SKM-1 treated with dmso at 0.1 percent for 144 hours (cell line): ENCODE measurements at regions not wholly inside any gene's neighbourhood (a gene's known extent, or its start where the extent isn't known, plus 50 kb on each side); places are given as distances from the start of the nearest gene placed in this dataset.
"Not testable (repeated sequence)": the region's sequence is repeated elsewhere in the genome, so short reads cannot be mapped to it uniquely, and the experiment has no call there.

ENCODE experiments used
- DNase-seq: peaks from one replicate; lab custom pipeline; 2025; ENCODE audit not compliant: unreplicated experiment; lab: John Stamatoyannopoulos, UW

DNA sequence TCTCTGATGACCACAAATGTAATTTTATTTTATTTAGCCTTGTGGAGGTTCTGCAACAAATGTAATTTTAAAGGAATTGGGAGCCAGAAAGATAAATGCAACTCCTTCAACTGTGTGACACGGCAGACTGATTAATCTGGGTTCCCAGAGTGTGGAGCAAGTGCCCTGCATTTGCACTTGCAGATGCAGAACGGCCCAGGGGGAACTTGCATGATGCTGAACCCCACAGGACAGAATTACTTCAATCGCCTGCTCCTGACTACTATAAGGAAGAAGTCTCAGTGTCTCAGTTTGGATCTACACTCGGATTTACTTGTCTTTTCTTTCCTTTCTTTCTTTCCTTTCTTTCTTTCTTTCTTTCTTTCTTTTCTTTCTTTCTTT, 107.2 kb upstream of the ACBD5 start:
- not testable (repeated sequence) for DNase-seq

DNA sequence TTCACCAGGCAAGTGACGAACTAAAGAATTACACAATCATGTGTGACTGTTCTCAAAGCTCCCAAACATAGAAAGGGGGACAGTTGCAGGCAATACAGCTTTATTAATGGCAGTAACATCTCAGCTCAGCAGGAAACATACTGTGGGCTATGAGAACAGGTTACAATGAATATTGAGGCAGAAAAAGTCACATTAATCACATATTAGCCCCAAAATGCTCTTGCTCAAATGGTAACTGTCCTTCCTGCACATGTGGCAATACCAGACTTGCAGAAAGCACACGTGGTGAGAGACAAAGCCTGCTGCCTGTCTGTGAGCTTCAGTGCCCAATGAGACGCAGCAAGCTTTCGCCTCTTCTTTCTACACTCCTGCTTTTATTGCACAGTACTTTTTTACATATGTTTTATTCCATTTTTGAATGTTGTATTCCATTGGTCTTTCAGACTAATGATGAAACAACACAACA, 104.9 kb upstream of the ACBD5 start:
- DNase-seq = no peak

DNA sequence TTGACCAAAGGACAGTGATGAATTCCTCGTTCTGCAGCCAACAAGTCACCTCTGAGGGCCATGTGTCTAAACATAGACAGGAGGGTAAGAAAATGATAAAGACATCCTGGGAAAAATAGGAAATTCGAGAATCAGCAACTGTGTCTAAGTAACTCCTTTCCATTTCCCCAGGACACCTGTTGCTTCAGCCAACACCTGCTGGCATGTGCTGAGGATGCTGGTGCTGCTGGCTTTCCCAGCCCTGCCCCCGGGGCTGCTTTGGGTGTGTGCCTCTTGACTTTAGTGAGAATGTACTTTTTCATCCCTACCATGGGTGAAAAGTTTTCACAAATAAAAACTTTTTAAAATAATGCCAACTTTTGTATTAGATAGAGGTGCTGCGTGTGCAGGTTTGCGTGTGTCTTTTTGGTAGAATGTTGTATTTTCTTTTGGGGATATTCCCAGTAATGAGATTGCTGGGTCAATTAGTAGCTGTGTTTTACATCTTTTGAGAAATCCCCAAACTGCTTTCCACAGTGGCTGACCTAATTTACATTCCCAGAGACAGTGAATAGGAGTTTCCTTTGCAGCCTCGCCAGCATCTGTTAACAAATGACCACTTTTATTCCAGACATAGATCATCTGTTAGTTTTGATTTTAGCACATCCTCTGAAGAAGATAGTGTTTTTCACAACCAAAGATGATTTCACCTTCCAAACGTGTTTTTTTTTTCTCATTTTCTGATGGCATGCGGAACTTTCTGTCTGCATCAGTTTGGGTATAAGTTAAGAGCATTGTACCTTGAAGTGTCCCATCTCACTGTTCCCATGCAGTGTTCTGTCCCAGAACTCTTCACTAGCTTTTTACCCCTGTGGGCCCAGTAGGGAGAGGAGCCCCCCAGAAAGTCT, 104.2 kb upstream of the ACBD5 start:
- no peak for DNase-seq

DNA sequence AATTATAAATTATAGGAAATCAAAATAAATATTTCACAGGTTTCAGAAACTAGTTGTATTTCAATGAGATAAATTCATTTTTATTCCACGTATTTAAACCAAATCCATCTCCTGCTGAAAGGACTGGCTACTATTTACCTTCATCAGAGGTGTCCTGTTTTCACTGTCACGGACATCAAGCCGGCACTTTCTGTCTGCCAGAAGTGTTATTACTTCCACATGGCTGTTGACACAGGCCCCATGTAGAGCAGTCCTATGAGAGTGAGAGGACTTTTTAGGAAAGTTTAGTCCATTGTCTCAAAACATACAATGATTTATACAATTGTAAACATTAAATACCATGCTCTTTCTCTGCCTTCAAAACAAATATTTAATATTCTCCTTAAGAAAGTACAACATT, 100.4 kb upstream of the ACBD5 start:
- no peak for DNase-seq

DNA sequence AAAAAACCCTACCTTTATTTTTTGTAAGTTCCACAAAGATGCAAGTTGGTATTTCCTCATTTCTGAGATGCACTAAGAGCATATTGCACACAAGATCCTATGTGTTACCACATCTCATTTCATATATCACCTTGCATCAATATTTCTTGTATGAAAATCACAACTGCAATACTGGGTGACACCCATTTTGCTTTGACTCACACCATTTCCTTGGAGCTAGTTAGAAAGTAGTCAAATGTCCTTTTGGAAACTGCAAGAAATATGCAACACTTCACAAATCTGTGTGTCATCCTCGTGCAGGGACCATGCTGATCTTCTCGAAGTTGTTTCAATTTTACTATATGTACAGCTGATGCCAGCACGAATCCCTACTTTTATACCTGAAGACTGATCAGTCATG, 94.6 kb upstream of the ACBD5 start:
- not testable (repeated sequence) for DNase-seq

DNA sequence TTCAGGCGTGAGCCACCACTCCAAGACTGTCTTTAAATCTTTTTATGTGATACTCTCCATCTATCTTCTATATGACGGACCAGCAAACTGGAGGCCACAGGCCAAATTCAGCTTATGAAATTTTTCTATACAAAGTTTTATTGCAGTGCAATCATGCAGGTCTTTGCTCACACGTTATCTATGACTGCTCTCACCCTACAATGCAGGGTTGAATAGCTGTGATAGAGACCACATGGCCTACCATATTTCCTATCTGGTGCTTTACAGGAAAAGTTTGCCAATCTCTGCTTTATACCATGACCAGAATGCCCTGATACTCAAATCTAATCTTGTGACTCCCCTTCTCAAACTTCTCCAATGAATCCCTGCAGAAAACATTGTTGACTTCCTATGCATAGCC, 89.5 kb upstream of the ACBD5 start:
- no peak for DNase-seq

DNA sequence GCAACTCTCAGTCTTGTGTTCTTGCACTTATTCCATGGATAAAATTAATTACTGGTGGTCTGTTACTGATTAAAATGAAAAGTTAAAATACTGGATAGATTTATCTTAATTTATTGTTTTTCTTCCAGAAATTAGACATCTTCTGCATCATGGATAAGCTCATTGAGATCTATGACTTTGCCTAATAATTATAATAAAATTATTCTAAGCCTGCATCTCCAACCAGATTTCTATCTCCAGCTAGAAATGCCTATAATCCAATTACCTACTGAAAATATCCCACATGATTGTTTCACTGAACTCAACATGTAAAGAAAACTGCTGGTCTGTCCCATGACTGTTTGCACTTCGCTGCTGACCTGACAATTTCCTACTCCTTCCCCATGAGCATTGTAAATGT, 88.3 kb upstream of the ACBD5 start:
- no peak for DNase-seq

DNA sequence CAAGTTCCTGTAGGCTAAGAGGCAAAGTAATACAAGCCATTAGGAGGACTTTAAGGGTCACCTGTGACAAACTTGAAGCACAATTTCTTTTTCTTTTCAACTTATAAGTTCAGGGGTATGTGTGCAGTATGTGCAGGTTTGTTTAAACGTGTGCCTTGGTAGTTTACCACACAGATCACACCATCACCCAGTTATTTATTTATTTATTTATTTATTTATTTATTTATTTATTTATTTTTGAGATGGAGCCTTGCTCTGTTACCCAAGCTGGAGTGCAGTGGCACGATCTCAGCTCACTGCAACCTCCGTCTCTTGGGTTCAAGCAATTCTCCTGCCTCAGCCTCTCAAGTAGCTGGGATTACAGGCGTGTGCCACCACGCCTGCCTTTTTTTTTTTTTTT, 86.2 kb upstream of the ACBD5 start:
- not testable (repeated sequence) for DNase-seq

DNA sequence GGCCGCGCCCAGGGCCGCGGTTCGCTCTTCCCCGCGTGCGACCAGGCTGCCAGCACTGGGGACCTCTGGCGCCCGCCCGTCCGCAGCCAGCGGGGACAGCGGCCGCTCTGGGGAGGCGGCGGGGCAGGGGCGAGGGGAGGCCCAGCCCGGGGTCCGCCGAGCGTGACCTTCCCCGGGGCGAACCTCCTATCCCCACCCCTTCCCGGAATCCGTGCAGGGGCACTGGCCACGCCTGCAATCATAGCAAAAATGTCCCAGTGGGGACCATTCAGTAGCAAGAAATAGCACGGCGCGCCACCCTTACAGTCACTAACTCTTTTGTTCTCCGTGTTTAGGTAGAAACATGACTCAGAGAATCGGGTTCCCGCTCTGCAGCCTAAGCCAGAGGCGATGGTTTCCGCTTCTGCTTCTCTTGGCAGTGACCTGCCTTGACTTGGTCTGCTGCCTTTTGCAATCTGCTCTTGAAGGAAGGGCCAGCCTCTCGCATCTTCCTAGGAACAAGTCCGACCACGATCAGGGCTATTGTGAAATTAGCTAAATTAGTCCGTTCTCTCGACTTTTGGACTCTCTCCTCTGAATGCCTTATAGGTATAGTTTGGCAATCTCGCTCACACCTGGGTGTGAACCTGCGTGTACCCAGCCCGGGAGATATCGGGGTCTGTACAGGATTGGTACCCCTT, 79.3 kb upstream of the ACBD5 start:
- DNase-seq = peak; percentile 86

DNA sequence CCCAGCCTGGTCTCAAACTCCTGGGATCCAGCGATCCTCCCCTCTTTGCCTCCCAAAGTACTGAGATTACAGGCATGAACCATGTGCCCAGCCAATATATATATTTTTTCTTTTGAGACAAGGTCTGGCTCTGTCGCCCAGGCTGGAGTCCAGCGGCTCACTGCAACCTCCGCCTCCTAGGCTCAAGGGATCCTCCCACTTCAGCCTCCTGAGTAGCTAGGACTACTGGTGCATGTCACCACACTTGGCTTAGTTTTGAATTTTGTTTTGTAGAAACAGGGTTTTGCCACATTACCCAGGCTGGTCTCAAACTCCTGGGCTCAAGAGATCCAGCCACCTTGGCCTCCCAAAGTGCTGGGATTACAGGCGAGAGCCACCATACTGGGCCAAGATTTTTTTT, 78.5 kb upstream of the ACBD5 start:
- DNase-seq = not testable (repeated sequence)

DNA sequence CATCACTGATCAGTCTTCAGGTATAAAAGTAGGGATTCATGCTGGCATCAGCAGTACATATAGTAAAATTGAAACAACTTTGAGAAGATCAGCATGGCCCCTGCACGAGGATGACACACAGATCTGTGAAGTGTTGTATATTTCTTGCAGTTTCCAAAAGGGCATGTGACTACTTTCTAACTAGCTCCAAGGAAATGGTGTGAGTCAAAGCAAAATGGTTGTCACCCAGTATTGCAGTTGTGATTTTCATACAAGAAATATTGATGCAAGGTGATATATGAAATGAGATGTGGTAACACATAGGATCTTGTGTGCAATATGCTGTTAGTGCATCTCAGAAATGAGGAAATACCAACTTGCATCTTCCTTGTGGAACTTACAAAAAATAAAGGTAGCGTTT, 74.5 kb upstream of the ACBD5 start:
- DNase-seq = not testable (repeated sequence)

DNA sequence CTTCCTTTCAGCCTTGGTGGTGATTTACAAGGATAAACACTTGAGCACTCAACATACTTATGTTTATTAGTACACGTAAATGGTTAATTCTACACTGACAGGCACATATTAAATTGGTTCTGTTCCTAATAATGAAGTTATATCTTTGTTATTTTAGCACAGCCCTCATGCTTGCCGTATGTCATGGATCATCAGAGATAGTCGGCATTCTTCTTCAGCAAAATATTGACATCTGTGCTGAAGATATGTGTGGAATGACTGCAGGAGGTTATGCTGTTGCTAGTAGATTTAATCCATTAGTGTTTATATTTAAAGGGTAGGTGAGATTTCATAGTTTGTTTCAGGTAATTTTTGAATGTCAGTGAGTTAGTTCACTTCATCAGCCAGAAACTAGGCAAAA, 73.0 kb upstream of the ACBD5 start:
- not testable (repeated sequence) for DNase-seq

DNA sequence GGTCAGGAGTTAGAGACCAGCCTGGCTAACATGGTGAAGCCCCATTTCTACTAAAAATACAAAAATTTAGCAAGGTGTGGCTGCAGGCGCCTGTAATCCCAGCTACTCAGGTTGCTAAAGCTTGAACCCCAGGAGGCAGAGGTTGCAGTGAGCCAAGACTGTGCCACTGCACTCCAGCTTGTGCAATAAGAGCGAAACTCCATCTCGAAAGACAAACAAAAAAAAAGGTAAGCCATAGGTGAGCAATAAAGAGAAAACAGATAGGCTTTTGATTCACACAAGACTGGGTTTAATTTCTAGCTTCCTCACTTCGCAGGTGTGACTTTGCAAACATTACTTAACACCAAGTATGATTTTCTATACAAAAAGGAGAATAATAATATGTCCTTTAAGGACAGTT, 72.3 kb upstream of the ACBD5 start:
- no peak for DNase-seq

DNA sequence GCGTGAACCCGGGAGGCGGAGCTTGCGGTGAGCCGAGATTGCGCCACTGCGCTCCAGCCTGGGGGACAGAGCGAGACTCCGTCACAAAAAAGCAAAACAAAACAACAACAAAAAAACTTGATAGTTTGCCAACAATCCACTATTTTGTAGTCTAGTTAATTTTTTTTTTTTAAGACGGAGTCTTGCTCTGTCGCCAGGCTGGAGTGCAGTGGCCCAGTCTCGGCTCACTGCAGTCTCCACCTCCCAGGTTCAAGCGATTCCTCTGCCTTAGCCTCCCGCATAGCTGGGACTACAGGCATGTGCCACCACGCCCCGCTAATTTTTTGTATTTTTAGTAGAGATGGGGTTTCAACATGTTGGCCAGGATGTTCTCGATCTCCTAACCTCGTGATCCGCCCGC, 71.2 kb upstream of the ACBD5 start:
- not testable (repeated sequence) for DNase-seq

DNA sequence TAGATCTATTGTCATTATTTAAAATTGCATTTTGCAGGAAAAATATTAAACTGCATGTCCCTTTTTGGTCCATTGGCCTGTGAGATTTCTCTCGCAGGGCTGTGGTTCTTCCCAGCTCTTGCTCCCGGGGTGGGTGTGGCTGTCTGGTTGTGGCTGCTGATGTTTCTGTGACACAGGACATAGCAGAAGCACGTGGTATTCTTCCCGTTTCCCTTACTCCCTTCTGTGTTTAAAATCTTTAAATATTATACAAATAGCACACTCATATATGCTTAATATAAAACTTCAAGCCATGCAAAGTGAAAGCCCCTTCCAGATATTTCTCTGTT, 57.9 kb upstream of the ACBD5 start:
- not testable (repeated sequence) for DNase-seq

DNA sequence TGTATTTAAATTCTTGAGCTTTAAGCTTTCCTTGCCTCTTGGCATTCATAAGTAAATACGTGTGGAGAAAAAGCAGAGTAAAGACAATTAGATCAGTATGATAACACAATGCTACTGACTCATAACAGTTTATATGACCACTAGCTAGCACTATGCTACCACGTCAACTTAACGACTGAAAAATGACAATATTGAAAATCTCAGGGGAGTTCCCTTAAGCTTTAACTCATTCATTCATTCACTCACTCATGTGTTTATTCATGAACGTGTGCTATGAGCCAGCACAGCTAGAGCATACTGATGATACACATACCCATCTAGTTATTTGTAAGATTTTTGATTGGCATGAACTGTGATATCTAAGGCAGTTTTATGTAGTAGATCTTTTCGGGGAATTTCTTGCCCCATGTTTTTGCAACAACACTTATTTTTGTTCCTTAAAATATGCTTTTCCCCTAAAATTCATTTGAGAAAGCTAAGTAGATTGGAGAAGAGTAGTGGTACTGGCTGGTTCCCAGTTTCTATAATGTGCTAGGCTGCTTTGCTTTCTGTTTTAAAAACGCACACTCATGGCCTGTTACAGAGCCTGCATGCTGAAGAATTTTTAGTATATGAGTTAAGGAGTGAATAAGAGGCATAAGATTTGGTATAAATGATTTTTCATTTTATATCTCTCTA, 57.4 kb upstream of the ACBD5 start:
- DNase-seq = no peak

DNA sequence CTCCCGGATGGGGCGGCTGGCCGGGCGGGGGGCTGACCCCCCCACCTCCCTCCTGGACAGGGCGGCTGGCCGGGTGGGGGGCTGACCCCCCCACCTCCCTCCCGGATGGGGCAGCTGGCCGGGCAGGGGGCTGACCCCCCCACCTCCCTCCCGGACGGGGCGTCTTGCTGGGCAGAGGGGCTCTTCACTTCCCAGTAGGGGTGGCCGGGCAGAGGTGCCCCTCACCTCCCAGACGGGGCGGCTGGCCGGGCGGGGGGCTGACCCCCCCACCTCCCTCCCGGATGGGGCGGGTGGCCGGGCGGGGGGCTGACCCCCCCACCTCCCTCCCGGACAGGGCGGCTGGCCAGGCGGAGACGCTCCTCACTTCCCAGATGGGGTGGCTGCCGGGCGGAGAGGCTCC, 55.7 kb upstream of the ACBD5 start:
- not testable (repeated sequence) for DNase-seq

DNA sequence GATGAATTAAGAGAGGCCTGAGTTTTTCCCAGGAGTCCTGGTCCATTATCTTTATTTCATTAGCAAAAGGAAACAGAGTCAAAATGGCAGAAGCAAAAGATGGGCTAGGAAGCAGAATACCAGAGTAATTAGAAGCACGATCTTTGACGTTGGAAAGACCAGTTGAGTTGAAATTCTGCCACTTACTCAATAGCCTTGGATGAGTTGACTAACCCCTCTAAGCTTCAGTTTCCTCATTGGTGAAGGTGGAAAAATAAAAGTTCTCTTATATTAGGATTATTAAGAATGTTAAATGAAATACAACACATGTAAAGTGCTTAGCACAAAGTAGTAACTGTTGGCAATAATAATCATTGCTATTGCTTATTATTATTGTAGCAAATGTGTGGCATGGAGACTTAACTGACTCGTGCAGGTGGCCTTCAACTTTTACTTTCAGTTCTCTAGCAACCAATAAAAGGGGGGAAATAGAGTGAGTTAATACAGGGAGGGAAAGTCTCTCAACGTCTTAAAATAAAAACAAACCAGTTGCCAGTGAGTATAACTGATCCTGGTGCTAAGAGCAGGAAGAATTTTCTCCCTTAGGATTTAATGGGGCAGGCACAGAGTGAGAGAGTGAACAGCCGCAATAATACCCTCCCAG, 50.8 kb upstream of the ACBD5 start:
- not testable (repeated sequence) for DNase-seq
